Endothelial cell (in vitro differentiated cells): ENCODE measurements at regions not wholly inside any gene's neighbourhood (a gene's known extent, or its start where the extent isn't known, plus 50 kb on each side); places are given as distances from the start of the nearest gene placed in this dataset.
"Not testable (repeated sequence)": the region's sequence is repeated elsewhere in the genome, so short reads cannot be mapped to it uniquely, and the experiment has no call there.

Experiments
- DNase-seq: peaks from one replicate; pipeline ENCODE4 v3.0.0; 2021; ENCODE audit warnings: low spot score
- H3K27ac Mint-ChIP-seq: one replicate; pipeline ENCODE4 v1.8.0; 2021; ENCODE audit warnings: mixed read lengths, inconsistent platforms; ENCODE audit not compliant: unreplicated experiment
- H3K27me3 Mint-ChIP-seq: one replicate; pipeline ENCODE4 v1.8.0; 2021; ENCODE audit warnings: mild to moderate bottlenecking, moderate library complexity, mixed read lengths, inconsistent platforms; ENCODE audit not compliant: unreplicated experiment
- H3K36me3 Mint-ChIP-seq: one replicate; pipeline ENCODE4 v1.8.0; 2021; ENCODE audit warnings: mild to moderate bottlenecking, low read depth, mixed read lengths, inconsistent platforms; ENCODE audit not compliant: unreplicated experiment
- H3K4me1 Mint-ChIP-seq: one replicate; pipeline ENCODE4 v1.8.0; 2021; ENCODE audit warnings: mild to moderate bottlenecking, mixed read lengths, inconsistent platforms; ENCODE audit not compliant: unreplicated experiment
- H3K4me3 Mint-ChIP-seq: one replicate; pipeline ENCODE4 v1.8.0; 2021; ENCODE audit warnings: mild to moderate bottlenecking, mixed read lengths, inconsistent platforms; ENCODE audit not compliant: unreplicated experiment
- H3K9me3 Mint-ChIP-seq: one replicate; pipeline ENCODE4 v1.8.0; 2021; ENCODE audit warnings: mixed read lengths, inconsistent platforms; ENCODE audit not compliant: unreplicated experiment

GRCh38 chr21:9246010-9246409, 1275.4 kb upstream of the TPTE start:
- peaks cover 26% of the 10 kb centered on the region for H3K9me3 Mint-ChIP-seq
- peak overlapping the region; percentile 3 for H3K4me3 Mint-ChIP-seq
- not testable (repeated sequence) for H3K4me1 Mint-ChIP-seq, H3K27ac Mint-ChIP-seq, DNase-seq
- peaks cover 24% of the 10 kb centered on the region for H3K36me3 Mint-ChIP-seq
- peaks cover 23% of the 10 kb centered on the region for H3K27me3 Mint-ChIP-seq

- peak overlapping the region; percentile 2 for H3K27ac Mint-ChIP-seq
- H3K4me1 Mint-ChIP-seq, DNase-seq: not testable (repeated sequence)
- H3K4me3 Mint-ChIP-seq, result peak overlapping the region; percentile 1
- peaks cover 24% of the 10 kb centered on the region for H3K36me3 Mint-ChIP-seq
- peaks cover 26% of the 10 kb centered on the region for H3K9me3 Mint-ChIP-seq
- H3K27me3 Mint-ChIP-seq, result peaks cover 23% of the 10 kb centered on the region
Measured at GRCh38 chr21:9246481-9247289, 1274.7 kb upstream of the TPTE start.

GRCh38 chr21:9247290-9247613, 1274.1 kb upstream of the TPTE start:
- not testable (repeated sequence) for DNase-seq, H3K4me1 Mint-ChIP-seq, H3K27ac Mint-ChIP-seq
- H3K9me3 Mint-ChIP-seq, result peaks cover 26% of the 10 kb centered on the region
- peaks cover 24% of the 10 kb centered on the region for H3K36me3 Mint-ChIP-seq
- H3K27me3 Mint-ChIP-seq, result peaks cover 23% of the 10 kb centered on the region
- H3K4me3 Mint-ChIP-seq, result peak overlapping the region; percentile 1

- Mint-ChIP-seq H3K9me3 (peaks cover 26% of the 10 kb centered on the region), H3K27ac (peak overlapping the region; percentile 10), H3K4me3 (peak overlapping the region; percentile 43), H3K36me3 (peaks cover 24% of the 10 kb centered on the region), H3K27me3 (peaks cover 23% of the 10 kb centered on the region)
- not testable (repeated sequence) for DNase-seq, H3K4me1 Mint-ChIP-seq
Measured at GRCh38 chr21:9247616-9248317, 1273.6 kb upstream of the TPTE start.
